Duodenal mucosa (tissue), 2 donors: ENCODE measurements at regions not wholly inside any gene's neighbourhood (a gene's known extent, or its start where the extent isn't known, plus 50 kb on each side); places are given as distances from the start of the nearest gene placed in this dataset.

ENCODE experiments used
- H3K27ac ChIP-seq: one replicate; pipeline ENCODE4 v1.7.0; 2013; ENCODE audit warnings: low read depth, low read length
- H3K27me3 ChIP-seq, 2 donors: one replicate each; pipeline ENCODE4 v1.7.0; 2013; ENCODE audit warnings: low read length in 2 of 2, control low read depth in 1 of 2; ENCODE audit not compliant: insufficient read depth in 2 of 2, control insufficient read depth in 1 of 2
- H3K36me3 ChIP-seq, 2 donors: one replicate each; pipeline ENCODE4 v1.7.0; 2013; ENCODE audit warnings: low read length in 2 of 2, control low read depth in 1 of 2; ENCODE audit not compliant: insufficient read depth in 2 of 2, control insufficient read depth in 1 of 2
- H3K4me1 ChIP-seq, 2 donors: one replicate each; pipeline ENCODE4 v1.7.0; 2013; ENCODE audit warnings: low read length in 2 of 2, control low read depth in 1 of 2; ENCODE audit not compliant: insufficient read depth in 2 of 2, control insufficient read depth in 1 of 2
- H3K4me3 ChIP-seq, 2 donors: one replicate each; pipeline ENCODE4 v1.7.0; 2013; ENCODE audit warnings: low read length in 2 of 2, low read depth in 1 of 2
- H3K9ac ChIP-seq, 2 donors: one replicate each; pipeline ENCODE4 v1.7.0; 2013; ENCODE audit warnings: low read length in 2 of 2, low read depth in 1 of 2
- H3K9me3 ChIP-seq, 2 donors: one replicate each; pipeline ENCODE4 v1.7.0; 2013; ENCODE audit warnings: low read length in 2 of 2, control low read depth in 1 of 2; ENCODE audit not compliant: control insufficient read depth in 1 of 2

DNA sequence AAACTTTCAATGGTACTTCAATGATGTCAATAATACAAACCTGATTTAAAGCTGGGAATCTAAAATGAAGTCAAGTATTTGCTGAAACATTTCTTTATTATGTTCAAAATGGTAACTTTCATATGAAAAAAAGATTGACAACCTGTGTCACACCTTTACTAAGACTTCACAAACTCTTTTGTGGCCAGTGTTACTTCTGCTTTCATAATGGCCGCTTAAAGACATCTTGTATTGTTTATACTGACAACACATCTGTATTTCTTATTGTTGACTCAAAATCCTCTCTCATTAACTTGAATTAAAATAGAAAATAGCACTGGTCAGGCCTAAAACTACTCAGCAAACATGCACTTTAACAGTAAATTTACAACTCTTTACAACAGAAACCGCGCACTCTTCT is 312.3 kb upstream of the CNTN6 start:
- Histone ChIP-seq H3K4me1 (no peaks in the 10 kb centered on the region), H3K27ac (no peak overlapping the region), H3K27me3 (no peaks in the 10 kb centered on the region), H3K9ac (no peak overlapping the region), H3K9me3 (peaks cover 0 to under 1% of the 10 kb centered on the region in 2 donors), H3K4me3 (no peak overlapping the region), H3K36me3 (no peaks in the 10 kb centered on the region)

DNA sequence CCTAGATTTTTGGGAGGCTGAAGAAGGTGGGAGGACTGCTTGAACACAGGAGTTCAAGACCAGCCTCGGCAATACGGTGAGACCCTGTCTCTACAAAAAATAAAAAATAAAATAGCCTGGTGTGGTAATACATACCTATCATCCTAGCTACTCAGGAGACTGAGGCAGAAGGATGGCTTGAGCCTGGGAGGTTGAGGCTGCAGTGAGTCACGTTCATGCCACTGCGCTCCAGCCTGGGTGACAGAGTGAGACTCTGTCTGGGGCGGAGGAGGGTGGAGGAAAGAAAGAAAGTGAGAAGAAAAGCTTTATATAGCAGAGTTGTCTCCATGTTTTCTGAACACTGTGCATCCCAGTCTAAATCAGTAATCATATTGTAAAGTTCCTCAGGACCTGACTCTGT is 301.4 kb upstream of the CNTN6 start:
- no peak overlapping the region for H3K9ac ChIP-seq
- H3K27me3 ChIP-seq: no peaks in the 10 kb centered on the region
- H3K4me1 ChIP-seq: no peaks in the 10 kb centered on the region
- peaks cover 0 to 13% of the 10 kb centered on the region in 2 donors for H3K9me3 ChIP-seq
- no peak overlapping the region for H3K27ac ChIP-seq
- H3K36me3 ChIP-seq: no peaks in the 10 kb centered on the region
- no peak overlapping the region for H3K4me3 ChIP-seq

DNA sequence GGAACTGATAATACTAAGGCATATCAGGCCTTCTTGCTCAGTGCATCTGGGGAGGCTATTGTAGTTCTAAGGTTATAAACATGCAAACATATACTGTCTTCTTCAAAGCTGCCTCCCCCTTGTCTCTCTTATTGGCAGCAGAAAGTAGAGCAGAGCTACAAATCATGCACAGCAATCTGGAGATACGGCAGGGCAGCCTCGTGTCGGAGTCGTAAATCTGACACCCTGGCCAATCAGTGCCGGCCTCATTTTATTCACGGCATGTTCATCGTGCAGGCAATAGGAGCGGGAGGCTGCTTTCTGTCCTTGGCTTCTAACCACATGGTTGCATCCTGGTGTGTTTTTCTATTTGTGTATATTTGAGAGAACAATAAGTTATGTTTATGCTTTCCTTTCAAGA is 300.2 kb upstream of the CNTN6 start:
- no peak overlapping the region for H3K4me3 ChIP-seq
- no peaks in the 10 kb centered on the region for H3K36me3 ChIP-seq
- no peaks in the 10 kb centered on the region for H3K27me3 ChIP-seq
- peaks cover 0 to 8% of the 10 kb centered on the region in 2 donors for H3K9me3 ChIP-seq
- no peak overlapping the region for H3K27ac ChIP-seq
- no peak overlapping the region for H3K9ac ChIP-seq
- H3K4me1 ChIP-seq: no peaks in the 10 kb centered on the region

DNA sequence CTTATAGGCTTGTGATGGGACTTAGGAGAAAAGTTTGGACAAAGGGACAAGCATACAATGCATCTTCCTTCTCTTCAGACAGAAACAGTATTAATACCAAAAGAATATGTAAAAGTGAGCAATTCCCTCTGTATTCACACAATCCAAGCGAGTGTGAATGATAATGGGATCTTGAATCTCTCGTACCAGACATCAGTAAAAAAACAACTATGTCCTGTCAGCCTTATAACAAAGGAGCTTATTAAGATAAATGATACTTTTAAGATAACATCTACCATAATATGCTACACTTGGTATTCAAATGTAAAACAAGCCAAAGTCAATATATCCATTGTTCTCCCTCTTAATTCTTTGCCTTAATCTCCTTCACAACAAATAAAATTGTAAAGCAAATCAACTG is 288.6 kb upstream of the CNTN6 start:
- Histone ChIP-seq H3K4me3 (no peak overlapping the region), H3K27ac (no peak overlapping the region), H3K4me1 (no peaks in the 10 kb centered on the region), H3K9me3 (peaks cover 10 to 12% of the 10 kb centered on the region in 2 donors), H3K36me3 (no peaks in the 10 kb centered on the region), H3K27me3 (no peaks in the 10 kb centered on the region), H3K9ac (no peak overlapping the region)

DNA sequence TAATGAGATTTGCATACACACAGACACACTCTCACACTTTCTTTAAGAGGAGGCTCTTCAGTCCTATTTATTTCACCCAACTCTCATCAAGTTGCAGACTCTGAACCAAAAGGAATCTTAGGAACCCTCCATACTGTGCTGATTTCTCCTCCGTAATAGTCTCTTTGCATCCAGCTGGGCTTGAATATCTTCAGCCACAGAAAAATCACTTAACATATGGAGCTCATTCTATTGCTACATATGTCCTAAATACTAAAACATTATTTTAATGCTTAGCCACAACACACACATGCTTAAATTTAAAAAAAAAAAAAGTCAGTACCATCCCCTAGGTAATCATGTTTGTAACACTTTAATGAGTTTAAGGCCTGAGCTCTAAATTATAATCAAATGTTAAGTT is 287.5 kb upstream of the CNTN6 start:
- Histone ChIP-seq H3K9me3 (peaks cover 10 to 12% of the 10 kb centered on the region in 2 donors), H3K27ac (no peak overlapping the region), H3K27me3 (no peaks in the 10 kb centered on the region), H3K4me3 (no peak overlapping the region), H3K36me3 (no peaks in the 10 kb centered on the region), H3K9ac (no peak overlapping the region), H3K4me1 (no peaks in the 10 kb centered on the region)

DNA sequence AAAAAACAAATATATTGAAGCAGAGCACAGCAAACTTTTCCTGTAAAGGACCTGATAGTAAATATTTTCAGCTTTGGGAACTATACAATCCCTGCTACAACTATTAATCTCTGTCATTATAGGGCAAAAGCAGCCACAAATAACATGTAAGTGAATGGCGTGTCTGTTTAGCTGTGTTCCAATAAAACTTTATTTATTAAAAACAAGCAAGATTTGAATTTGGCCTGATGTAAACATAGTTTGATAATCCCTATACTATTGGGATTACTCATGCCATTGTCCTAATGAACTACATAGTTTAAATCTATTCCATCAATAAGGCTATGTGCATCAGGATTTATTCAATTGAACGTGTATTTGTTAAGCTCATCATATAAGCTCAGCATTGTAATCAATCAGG is 286.8 kb upstream of the CNTN6 start:
- peaks cover 10 to 12% of the 10 kb centered on the region in 2 donors for H3K9me3 ChIP-seq
- H3K27ac ChIP-seq: no peak overlapping the region
- H3K27me3 ChIP-seq: no peaks in the 10 kb centered on the region
- H3K4me3 ChIP-seq: no peak overlapping the region
- H3K36me3 ChIP-seq: no peaks in the 10 kb centered on the region
- H3K4me1 ChIP-seq: no peaks in the 10 kb centered on the region
- H3K9ac ChIP-seq: no peak overlapping the region

DNA sequence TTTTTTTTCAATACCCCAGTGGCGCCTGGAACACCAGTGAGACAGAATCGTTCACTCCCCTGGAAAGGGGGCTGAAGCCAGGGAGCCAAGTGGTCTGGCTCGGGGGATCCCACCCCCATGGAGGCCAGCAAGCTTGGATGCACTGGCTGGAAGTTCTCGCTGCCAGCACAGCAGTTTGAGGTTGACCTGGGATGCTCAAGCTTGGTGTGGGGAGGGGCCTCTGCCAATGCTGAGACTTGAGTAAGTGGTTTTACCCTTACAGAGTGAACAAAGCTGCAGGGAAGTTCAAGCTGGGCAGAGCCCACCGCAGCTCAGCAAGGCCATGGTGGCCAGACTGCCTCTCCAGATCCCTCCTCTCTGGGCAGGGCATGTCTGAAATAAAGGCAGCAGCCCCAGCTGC is 276.2 kb upstream of the CNTN6 start:
- Histone ChIP-seq H3K27me3 (no peaks in the 10 kb centered on the region), H3K36me3 (no peaks in the 10 kb centered on the region), H3K4me3 (no peak overlapping the region), H3K9ac (no peak overlapping the region), H3K27ac (no peak overlapping the region), H3K9me3 (peaks cover 0 to 13% of the 10 kb centered on the region in 2 donors), H3K4me1 (no peaks in the 10 kb centered on the region)

DNA sequence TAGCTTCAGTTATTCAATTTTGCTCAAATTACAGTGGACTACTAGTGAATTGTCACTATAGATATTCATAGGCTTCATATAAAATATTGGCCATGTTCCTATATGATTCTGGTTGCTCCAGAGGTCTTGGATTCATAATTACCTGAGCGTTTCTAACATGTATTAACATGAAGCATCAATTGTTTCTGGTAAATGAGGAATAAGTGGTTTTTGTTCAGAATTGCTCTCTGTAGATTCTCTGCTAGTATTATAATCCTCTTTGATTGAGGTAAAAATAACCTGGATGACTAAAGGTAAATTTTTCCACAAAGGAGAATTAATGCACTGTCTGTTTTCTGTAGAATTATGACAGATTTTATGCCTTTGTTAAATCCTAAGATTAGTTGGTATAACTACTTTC is 258.1 kb upstream of the CNTN6 start:
- Histone ChIP-seq H3K9ac (no peak overlapping the region), H3K27me3 (no peaks in the 10 kb centered on the region), H3K9me3 (peaks cover 8 to 15% of the 10 kb centered on the region in 2 donors), H3K4me3 (no peak overlapping the region), H3K4me1 (no peaks in the 10 kb centered on the region), H3K27ac (no peak overlapping the region), H3K36me3 (no peaks in the 10 kb centered on the region)

DNA sequence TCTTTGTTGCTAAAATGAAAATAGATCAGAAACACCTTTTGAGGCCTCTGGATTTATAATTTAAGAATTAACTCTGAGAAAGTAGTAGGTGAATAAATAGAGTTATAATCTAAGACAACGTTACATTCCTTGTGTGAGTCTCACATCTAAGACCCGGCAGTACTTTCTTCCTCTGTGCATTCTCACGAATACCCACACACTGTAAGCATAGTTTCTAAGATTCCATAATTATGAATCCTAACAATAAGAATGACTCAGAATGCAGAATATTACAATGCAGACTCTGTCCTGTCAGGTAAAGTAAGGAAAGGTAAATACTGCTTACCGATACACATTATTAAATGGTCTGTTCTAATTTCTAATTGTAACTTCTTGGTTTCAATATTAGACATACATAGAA is 257.7 kb upstream of the CNTN6 start:
- Histone ChIP-seq H3K36me3 (no peaks in the 10 kb centered on the region), H3K9ac (no peak overlapping the region)

DNA sequence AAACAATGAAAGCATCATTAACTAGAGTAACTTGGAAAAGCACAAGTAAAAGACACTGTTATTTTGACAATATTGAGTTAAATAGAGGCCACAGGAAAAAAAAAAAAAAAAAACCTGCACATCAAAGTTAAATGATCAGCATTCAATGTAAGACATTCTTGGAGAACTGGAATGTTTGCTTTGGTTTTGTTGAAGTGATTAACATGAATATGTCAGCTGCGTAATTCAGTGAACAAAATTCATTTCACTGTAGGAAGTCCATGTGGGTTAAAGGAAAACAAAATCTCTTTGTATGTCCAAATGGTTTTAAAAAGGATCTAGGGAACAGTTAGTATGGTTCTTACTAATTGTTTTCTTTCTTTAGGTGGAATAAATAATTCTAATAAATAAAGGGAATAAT is 252.8 kb upstream of the CNTN6 start:
- no peaks in the 10 kb centered on the region for H3K27me3 ChIP-seq

More for the DNA sequence above, 257.7 kb upstream of the CNTN6 start:
- no peaks in the 10 kb centered on the region for H3K4me1 ChIP-seq
- peaks cover 4 to 13% of the 10 kb centered on the region in 2 donors for H3K9me3 ChIP-seq
- no peak overlapping the region for H3K4me3 ChIP-seq
- no peak overlapping the region for H3K27ac ChIP-seq
- no peaks in the 10 kb centered on the region for H3K27me3 ChIP-seq

More for the DNA sequence above, 252.8 kb upstream of the CNTN6 start:
- Histone ChIP-seq H3K4me3 (no peak overlapping the region), H3K9me3 (no peaks in the 10 kb centered on the region), H3K36me3 (no peaks in the 10 kb centered on the region), H3K9ac (no peak overlapping the region), H3K4me1 (no peaks in the 10 kb centered on the region), H3K27ac (no peak overlapping the region)
